HT1080 (cell line): ENCODE measurements at regions not wholly inside any gene's neighbourhood (a gene's known extent, or its start where the extent isn't known, plus 50 kb on each side); places are given as distances from the start of the nearest gene placed in this dataset.
"Not testable (repeated sequence)": the region's sequence is repeated elsewhere in the genome, so short reads cannot be mapped to it uniquely, and the experiment has no call there.

ENCODE experiments used
- DNase-seq: peaks from one replicate; pipeline ENCODE4 v3.0.0-alpha.2; 2015; ENCODE audit warnings: low read depth

GRCh38 chr3:116512281-116512680, 67.0 kb upstream of the LSAMP start:
- DNase-seq = no peak

GRCh38 chr3:116512931-116513330, 67.6 kb upstream of the LSAMP start:
- no peak for DNase-seq

GRCh38 chr3:116515973-116516372, 70.7 kb upstream of the LSAMP start:
- no peak for DNase-seq

GRCh38 chr3:116517308-116517707, 72.0 kb upstream of the LSAMP start:
- DNase-seq = peak; percentile 11

GRCh38 chr3:116519101-116519500, 73.8 kb upstream of the LSAMP start:
- not testable (repeated sequence) for DNase-seq

- DNase-seq = not testable (repeated sequence)
Measured at GRCh38 chr3:116519823-116520222, 74.5 kb upstream of the LSAMP start.

- peak; percentile 58 for DNase-seq
Measured at GRCh38 chr3:116524453-116525210, 79.3 kb upstream of the LSAMP start.

- DNase-seq = no peak
Measured at GRCh38 chr3:116552246-116552645, 107.0 kb upstream of the LSAMP start.

- no peak for DNase-seq
Measured at GRCh38 chr3:116553355-116553754, 108.1 kb upstream of the LSAMP start.

- no peak for DNase-seq
Measured at GRCh38 chr3:116561529-116561928, 116.2 kb upstream of the LSAMP start.

- no peak for DNase-seq
Measured at GRCh38 chr3:116563351-116563750, 118.1 kb upstream of the LSAMP start.

- DNase-seq = no peak
Measured at GRCh38 chr3:116566478-116566960, 121.2 kb upstream of the LSAMP start.

GRCh38 chr3:116569611-116570010, 124.3 kb upstream of the LSAMP start:
- DNase-seq = peak; percentile 76

GRCh38 chr3:116579840-116580239, 129.7 kb upstream of the TUSC7 start:
- no peak for DNase-seq

GRCh38 chr3:116586285-116586944, 123.2 kb upstream of the TUSC7 start:
- no peak for DNase-seq

GRCh38 chr3:116591236-116591635, 118.3 kb upstream of the TUSC7 start:
- DNase-seq = no peak

GRCh38 chr3:116601206-116601605, 108.4 kb upstream of the TUSC7 start:
- no peak for DNase-seq

GRCh38 chr3:116607205-116607604, 102.4 kb upstream of the TUSC7 start:
- no peak for DNase-seq

- no peak for DNase-seq
Measured at GRCh38 chr3:116610124-116610523, 99.5 kb upstream of the TUSC7 start.

- peak; percentile 13 for DNase-seq
Measured at GRCh38 chr3:116614795-116615362, 94.7 kb upstream of the TUSC7 start.

GRCh38 chr3:116618138-116618537, 91.4 kb upstream of the TUSC7 start:
- DNase-seq = no peak

GRCh38 chr3:116618930-116619329, 90.6 kb upstream of the TUSC7 start:
- DNase-seq = no peak

GRCh38 chr3:116630494-116630893, 79.1 kb upstream of the TUSC7 start:
- DNase-seq = no peak
